Peyer's patch (tissue), 4 donors: ENCODE measurements at regions not wholly inside any gene's neighbourhood (a gene's known extent, or its start where the extent isn't known, plus 50 kb on each side); places are given as distances from the start of the nearest gene placed in this dataset.

Source experiments
- DNase-seq, 3 donors: peaks; one replicate each; pipeline ENCODE4 v3.0.0-alpha.2; 2017 to 2019
- H3K27ac ChIP-seq, 4 donors: fragments of 200-600 bp; sonication (generic); one replicate each; pipeline ENCODE4 v1.5.1; 2016 to 2019
- H3K27me3 ChIP-seq, 2 donors: fragments of 200-600 bp; sonication (generic); one replicate each; pipeline ENCODE4 v1.5.1; 2019
- H3K36me3 ChIP-seq, 3 donors: fragments of 200-600 bp; sonication (generic); one replicate each; pipeline ENCODE4 v1.5.1; 2016 to 2019
- H3K4me1 ChIP-seq, 4 donors: fragments of 200-600 bp; sonication (generic); one replicate each; pipeline ENCODE4 v1.5.1; 2016 to 2019
- H3K4me3 ChIP-seq, 4 donors: fragments of 200-600 bp; sonication (generic); 1 replicate in 3 of 4; 2 replicates in 1 of 4; pipeline ENCODE4 v1.5.1; 2016 to 2019; ENCODE audit warnings: mild to moderate bottlenecking in 1 of 4
- H3K9me3 ChIP-seq, 4 donors: fragments of 200-600 bp; sonication (generic); one replicate each; pipeline ENCODE4 v1.5.1; 2016 to 2019; ENCODE audit warnings: mild to moderate bottlenecking in 1 of 4
- POLR2A ChIP-seq, 2 donors: fragments of 450-650 bp; IDR thresholded peaks; one replicate each; pipeline ENCODE4 v1.5.1; 2017; ENCODE audit warnings: antibody characterized with exemption in 2 of 2, mild to moderate bottlenecking in 2 of 2, moderate library complexity in 2 of 2
- TF ChIP-seq, protein P1 (sequence below), 6 experiments: fragments of 450-650 bp in 4 of 6; fragments of 200-600 bp in 2 of 6; sonication (generic) in 1 of 6; IDR thresholded peaks; one replicate each; pipeline ENCODE4 v1.5.1; 2017 to 2019; ENCODE audit warnings: antibody characterized with exemption in 6 of 6, mild to moderate bottlenecking in 3 of 6, moderate library complexity in 1 of 6

DNA sequence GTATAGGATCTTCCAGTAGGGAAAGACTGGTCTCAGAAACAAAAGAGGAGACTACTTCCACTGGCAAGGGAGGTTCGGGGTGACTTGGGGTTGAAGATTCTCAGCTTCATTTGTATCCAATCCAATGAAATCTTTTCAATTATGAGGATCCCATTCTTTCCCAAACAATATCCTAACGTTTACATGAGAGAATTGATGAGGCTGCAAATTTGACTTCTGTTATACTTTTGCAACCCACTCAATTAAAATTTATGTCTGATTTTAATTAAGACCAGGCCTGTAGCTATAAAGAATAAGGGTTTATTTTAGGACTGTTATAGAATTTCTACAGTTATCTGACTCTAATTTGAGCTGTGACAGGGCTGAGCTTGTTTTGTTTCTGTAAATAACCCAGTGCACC lies 251.5 kb downstream of the ANKRD7 start:
- H3K27me3 ChIP-seq: no peaks in the 10 kb centered on the region
- no peak overlapping the region for H3K27ac ChIP-seq
- no peaks in the 10 kb centered on the region for H3K36me3 ChIP-seq
- no peaks in the 10 kb centered on the region for H3K9me3 ChIP-seq
- no peak for TF ChIP-seq POLR2A (IDR thresholded peaks at IDR 0.05)
- TF ChIP-seq, protein P1, sequence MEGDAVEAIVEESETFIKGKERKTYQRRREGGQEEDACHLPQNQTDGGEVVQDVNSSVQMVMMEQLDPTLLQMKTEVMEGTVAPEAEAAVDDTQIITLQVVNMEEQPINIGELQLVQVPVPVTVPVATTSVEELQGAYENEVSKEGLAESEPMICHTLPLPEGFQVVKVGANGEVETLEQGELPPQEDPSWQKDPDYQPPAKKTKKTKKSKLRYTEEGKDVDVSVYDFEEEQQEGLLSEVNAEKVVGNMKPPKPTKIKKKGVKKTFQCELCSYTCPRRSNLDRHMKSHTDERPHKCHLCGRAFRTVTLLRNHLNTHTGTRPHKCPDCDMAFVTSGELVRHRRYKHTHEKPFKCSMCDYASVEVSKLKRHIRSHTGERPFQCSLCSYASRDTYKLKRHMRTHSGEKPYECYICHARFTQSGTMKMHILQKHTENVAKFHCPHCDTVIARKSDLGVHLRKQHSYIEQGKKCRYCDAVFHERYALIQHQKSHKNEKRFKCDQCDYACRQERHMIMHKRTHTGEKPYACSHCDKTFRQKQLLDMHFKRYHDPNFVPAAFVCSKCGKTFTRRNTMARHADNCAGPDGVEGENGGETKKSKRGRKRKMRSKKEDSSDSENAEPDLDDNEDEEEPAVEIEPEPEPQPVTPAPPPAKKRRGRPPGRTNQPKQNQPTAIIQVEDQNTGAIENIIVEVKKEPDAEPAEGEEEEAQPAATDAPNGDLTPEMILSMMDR (IDR thresholded peaks at IDR 0.05): no peak
- no peak for DNase-seq
- H3K4me3 ChIP-seq: no peak overlapping the region
- no peaks in the 10 kb centered on the region for H3K4me1 ChIP-seq

DNA sequence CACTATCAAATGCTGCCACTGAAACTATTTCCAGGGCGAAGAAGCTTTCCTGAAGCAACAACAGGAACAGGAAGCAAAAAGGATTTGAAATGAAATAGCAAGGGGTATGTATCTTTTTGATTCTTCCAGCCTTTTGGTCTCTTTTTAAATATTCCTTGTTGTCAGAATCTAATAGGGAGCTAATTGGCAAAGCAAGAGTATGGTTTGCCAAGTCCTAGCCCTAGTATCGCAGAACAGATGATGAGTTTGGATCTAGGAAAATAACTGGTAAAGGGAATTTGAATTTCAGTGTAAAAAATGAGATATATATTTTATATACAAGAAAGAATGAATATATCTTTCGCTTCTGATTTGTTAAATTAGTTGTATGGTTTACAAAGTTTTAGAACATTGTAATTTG lies 252.5 kb downstream of the ANKRD7 start:
- Histone ChIP-seq H3K4me3 (no peak overlapping the region), H3K36me3 (no peaks in the 10 kb centered on the region), H3K27me3 (no peaks in the 10 kb centered on the region), H3K27ac (no peak overlapping the region), H3K9me3 (no peaks in the 10 kb centered on the region), H3K4me1 (no peaks in the 10 kb centered on the region)
- TF ChIP-seq POLR2A (IDR thresholded peaks at IDR 0.05): no peak
- TF ChIP-seq, protein P1 (IDR thresholded peaks at IDR 0.05): no peak
- no peak for DNase-seq

DNA sequence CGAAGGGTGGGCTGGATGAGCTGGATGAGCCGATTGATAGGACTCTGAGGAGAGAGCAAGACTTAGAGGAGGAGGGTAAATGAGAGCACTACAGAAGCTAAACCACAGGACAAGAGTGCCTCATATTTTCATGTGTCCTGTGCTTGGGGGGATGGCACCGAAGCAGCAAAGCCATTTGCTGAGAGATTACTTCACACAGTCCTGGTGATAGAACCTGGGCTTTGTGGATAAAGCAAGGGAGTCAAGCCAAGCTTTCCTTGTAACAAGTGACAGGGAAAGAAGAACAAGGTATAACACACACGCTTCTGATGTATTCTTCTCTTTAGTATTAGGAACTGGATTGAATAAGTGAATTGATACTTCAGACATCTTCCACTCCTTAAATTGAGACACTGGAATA lies 253.7 kb downstream of the ANKRD7 start:
- H3K4me3 ChIP-seq: no peak overlapping the region
- H3K27me3 ChIP-seq: no peaks in the 10 kb centered on the region
- H3K9me3 ChIP-seq: no peaks in the 10 kb centered on the region
- no peak overlapping the region for H3K27ac ChIP-seq
- TF ChIP-seq, protein P1 (IDR thresholded peaks at IDR 0.05): no peak
- no peak for TF ChIP-seq POLR2A (IDR thresholded peaks at IDR 0.05)
- no peaks in the 10 kb centered on the region for H3K36me3 ChIP-seq
- H3K4me1 ChIP-seq: no peaks in the 10 kb centered on the region
- DNase-seq: no peak

DNA sequence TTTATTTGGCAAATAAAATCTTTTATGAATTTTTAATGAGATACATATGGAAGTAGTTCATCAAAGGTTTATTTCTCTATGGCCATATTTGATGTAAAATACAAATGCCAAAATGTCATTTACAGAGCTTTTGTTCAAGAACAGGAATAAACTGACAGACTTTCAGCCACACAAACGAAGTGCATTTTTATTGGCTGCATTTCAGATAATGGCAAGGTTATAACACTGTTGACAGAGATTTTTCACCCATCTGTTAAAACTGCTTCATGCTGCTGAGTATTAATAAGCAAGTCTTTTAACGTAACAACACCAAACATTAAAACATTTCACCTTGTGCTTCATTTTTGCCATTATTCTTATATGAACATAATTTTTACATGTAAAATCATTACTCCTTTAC lies 254.4 kb downstream of the ANKRD7 start:
- Histone ChIP-seq H3K4me3 (no peak overlapping the region), H3K4me1 (no peaks in the 10 kb centered on the region), H3K36me3 (no peaks in the 10 kb centered on the region), H3K9me3 (no peaks in the 10 kb centered on the region), H3K27ac (no peak overlapping the region), H3K27me3 (no peaks in the 10 kb centered on the region)
- TF ChIP-seq POLR2A (IDR thresholded peaks at IDR 0.05): no peak
- TF ChIP-seq, protein P1 (IDR thresholded peaks at IDR 0.05): no peak
- no peak for DNase-seq

DNA sequence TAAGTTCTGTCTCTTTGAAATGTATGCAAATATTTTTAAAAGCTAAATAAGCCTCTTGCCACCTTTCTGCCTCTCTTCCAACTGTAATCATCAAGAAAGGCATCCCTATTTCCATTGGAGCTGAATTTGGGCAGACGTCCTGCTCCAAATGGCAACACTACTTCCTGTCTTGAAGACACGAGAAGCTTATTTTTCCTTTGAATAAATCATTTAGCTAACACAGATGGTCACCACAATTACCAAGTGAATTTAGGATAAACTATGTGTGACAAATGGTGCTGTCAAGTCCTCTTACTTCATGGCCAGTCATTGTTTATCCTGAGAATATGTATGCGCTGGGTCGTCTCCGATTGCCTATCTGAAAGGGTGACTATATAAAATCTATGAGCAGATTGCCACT lies 268.0 kb downstream of the ANKRD7 start:
- DNase-seq: no peak
- Histone ChIP-seq H3K4me3 (no peak overlapping the region), H3K27ac (no peak overlapping the region), H3K36me3 (no peaks in the 10 kb centered on the region), H3K9me3 (no peaks in the 10 kb centered on the region), H3K27me3 (no peaks in the 10 kb centered on the region), H3K4me1 (no peaks in the 10 kb centered on the region)
- no peak for TF ChIP-seq POLR2A (IDR thresholded peaks at IDR 0.05)
- TF ChIP-seq, protein P1 (IDR thresholded peaks at IDR 0.05): no peak

DNA sequence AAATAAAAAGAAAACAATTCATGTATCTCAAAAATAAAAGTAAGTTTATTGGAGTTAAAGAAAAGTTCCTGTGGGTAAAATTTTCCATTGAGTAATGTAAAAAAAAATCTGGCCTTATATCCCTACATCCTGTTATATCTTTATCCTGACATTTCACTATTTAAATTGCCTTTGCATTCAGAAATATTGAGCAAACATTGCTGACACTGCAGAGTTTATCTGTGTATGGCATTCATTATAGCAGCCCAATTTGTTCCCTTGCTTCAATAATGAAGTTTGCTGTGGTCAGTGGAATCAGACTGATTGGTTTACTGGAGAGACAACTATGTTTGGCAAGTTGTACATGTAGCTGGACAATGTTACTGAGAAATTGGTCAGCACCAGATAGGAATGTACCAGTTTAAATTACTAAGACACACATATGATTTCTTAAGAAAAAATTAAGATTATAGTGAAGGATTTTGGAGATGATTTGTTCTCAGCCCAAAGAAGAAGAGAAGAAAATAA lies 271.7 kb downstream of the ANKRD7 start:
- Histone ChIP-seq H3K4me3 (no peak overlapping the region), H3K27ac (no peak overlapping the region), H3K36me3 (no peaks in the 10 kb centered on the region), H3K27me3 (no peaks in the 10 kb centered on the region), H3K4me1 (no peaks in the 10 kb centered on the region), H3K9me3 (no peaks in the 10 kb centered on the region)
- no peak for DNase-seq
- TF ChIP-seq, protein P1 (IDR thresholded peaks at IDR 0.05): no peak
- TF ChIP-seq POLR2A (IDR thresholded peaks at IDR 0.05): no peak
